GM19463 (cell line): ENCODE measurements at regions not wholly inside any gene's neighbourhood (a gene's known extent, or its start where the extent isn't known, plus 50 kb on each side); places are given as distances from the start of the nearest gene placed in this dataset.
A peak's percentile ranks its signal among the peaks of the same experiment; 100 is the strongest.

Experiments used
- ATAC-seq: cut with Tn5 transposase; IDR thresholded peaks from one replicate; pipeline ENCODE4 v1.9.1; 2021; ENCODE audit warnings: mild to moderate bottlenecking, moderate library complexity; ENCODE audit not compliant: unreplicated experiment

DNA sequence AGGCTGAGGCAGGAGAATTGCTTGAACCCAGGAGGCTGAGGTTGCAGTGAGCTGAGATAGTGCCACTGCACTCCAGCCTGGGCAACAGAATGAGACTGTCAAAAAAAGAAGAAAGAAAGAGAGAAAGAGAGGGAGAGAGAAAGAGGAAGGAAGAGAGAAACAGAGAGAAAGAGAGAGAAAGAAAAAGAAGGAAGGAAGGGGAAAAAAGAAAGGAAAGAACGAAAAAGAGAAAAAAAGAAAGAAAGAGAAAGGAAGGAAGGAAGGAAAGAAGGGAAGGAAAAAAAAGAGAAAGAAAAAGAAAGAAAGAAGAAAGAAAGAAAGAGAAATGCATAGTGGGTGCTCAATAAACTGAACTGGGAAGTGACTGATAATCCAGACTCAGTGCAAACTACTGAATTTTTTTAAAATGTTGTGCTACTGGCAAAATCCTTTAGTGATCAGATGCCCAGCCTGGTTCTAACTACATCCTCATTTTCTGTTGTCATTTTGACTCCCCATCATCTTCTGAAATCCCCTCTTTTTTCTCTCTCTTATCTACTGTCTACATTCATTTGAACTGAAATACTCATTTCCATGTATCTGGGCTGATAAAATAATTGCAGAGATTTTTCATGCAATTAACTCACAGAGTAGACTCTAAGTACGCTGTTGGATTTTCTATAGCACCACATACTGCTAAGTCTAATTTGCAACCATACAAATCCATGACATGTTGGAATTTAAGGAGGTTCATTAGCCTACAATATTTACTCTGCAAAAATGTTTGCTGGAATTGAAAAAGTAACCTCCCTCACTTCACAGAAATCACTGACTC, 85.3 kb upstream of the HIVEP1 start:
- ATAC-seq: no peak

DNA sequence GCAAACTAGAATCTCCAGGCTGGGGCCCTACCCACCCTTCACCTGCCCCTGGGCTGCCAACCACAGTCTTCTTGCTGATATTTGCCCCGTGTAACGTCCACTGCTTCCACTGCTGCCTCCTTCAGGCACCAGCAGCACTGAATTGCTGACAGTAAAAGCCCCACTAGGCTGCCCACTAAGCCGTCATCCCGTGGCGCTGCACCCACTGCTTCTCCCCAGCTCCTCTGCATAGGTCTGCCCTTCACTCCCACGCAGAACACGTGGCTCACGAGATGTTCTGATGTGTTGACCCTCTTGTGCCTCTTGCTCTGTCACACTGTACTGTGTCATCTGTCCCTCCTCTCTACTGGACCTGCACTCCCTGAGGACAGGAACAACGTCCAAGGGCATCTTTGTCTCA, 86.3 kb upstream of the HIVEP1 start:
- no peak for ATAC-seq

GRCh38 chr6:11923621-11924020, 88.5 kb upstream of the HIVEP1 start:
- no peak for ATAC-seq

GRCh38 chr6:11922901-11923300, 89.2 kb upstream of the HIVEP1 start:
- ATAC-seq: no peak

- no peak for ATAC-seq
Measured at GRCh38 chr6:11921751-11922150, 90.4 kb upstream of the HIVEP1 start.

GRCh38 chr6:11921017-11921438, 91.1 kb upstream of the HIVEP1 start:
- no peak for ATAC-seq

DNA sequence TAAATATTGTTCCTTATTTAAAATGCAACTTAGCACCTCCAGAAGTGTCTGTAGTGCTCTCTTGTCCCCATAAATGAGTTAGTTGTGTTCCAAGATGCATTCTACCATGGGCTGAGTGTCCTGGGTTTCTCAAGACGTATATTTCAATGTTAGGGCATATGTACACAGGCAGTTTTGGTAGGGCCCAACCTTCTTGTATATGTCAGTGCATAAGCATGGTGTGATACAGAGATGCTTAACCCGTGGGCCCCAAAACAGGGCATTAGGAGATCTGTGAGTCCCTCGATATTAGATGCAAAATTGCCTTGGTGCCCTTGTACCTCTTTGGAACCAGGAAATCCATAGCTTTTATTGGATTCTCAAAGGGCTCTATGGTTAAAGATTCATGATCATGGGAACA, 91.5 kb upstream of the HIVEP1 start:
- no peak for ATAC-seq

DNA sequence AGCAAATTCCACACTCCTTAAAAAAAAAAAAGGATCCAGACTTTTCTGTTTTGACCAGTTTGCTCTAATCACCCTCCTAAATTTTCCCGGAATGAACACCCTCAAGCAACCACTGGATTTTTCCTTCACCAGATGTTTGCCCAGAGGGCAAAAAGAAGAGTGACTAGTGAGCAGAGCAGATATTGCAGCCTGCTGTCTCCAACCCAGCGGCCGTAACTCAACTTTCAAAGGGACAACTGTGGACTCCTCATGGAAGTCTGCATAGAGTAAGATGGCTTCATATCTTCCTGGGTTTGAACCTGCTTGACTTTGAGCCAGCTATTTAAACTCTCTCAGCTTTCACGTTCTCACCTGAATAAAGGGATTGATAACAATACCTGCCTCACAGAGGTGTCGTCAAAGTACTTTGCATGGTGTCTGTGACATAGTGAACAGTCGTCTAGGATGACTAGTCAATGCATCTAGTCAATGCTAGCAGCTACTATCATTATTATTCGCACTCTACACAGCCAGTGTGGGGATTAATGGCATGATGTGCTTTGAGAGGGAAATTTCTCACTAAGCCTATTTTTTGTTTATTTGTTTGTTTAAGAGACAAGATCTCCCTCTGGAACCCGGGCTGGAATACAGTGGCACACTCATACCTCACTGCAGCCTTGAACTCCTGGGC, 92.2 kb upstream of the HIVEP1 start:
- ATAC-seq: no peak

- no peak for ATAC-seq
Measured at GRCh38 chr6:11918739-11919605, 93.1 kb upstream of the HIVEP1 start.

GRCh38 chr6:11917951-11918738, 94.0 kb upstream of the HIVEP1 start:
- no peak for ATAC-seq

DNA sequence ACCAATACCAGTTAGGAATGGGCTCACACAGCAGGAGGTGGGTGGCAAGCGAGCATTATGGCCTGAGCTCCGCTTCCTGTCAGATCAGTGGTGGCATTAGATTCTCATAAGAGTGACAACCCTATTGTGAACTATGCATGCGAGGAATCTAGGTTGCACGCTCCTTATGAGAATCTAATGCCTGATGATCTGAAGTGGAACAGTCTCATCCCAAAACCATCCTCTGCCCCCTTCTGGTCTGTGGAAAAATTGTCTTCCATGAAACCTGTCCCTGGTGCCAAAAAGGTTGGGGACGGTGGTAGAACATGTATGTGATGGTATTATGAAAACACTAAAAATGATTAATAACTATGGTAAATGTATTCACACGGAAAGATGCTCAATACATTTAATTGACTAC, 99.7 kb upstream of the HIVEP1 start:
- ATAC-seq: no peak

DNA sequence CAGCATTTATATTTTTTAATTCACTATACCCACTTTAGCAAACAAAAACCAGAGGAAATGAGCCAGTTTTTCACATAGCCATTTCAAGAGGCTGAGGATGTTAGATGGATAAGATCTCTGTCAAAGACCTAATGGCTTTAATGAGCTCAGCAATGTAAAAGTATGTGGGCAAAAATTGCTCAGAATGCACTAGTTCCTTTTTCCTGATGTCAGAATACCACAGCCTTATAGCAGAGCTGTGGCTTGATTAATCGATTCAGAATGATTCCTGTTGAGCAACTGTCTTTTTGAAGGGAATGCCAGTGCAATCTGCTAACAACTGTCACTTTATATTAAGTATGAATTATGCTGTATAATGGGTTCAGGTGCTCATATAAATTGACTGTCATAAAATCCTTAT, 100.6 kb upstream of the HIVEP1 start:
- ATAC-seq: no peak

GRCh38 chr6:11909696-11910132, 102.4 kb upstream of the HIVEP1 start:
- no peak for ATAC-seq

GRCh38 chr6:11908436-11909105, 103.5 kb upstream of the HIVEP1 start:
- no peak for ATAC-seq

GRCh38 chr6:11903645-11904044, 108.5 kb upstream of the HIVEP1 start:
- ATAC-seq: no peak

DNA sequence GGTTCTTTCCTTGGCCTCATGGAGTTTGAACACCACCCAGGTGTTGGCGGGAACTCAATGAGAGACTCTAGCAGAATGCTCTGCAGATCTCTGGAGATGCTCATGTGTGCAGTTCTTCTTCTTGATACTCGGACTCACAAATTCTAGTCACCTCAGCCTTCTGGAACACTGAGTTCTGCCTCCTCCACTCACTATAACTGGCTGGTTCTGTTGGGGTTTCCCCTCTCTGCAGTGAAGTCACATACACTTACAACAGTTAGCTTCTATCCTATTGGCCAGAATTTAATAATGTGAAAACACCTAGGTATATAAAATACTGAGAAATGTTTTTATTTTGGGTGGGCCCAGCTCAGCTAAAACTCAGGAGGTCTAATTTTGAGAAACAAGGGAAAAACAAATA, 109.6 kb upstream of the HIVEP1 start:
- peak; percentile 62 for ATAC-seq

GRCh38 chr6:11900662-11901598, 111.2 kb upstream of the HIVEP1 start:
- ATAC-seq: no peak

DNA sequence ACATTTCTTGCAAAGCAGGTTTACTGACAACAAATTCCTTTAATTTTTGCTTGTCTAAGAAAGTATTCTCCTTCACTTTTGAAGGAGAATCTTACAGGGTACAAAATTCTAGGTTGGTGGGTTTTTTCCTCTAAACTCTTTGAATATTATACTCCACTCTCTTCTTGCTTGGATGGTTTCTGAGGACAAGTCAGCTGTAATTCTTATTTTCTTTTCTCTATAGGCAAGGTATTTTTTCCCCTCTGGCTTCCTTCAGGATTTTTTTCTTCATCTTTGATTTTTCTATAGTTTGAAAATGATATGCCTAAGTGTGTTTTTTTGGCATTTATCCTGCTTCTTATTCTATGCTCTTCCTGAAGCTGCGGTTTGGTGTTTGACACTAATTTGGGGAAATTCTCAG, 112.5 kb upstream of the HIVEP1 start:
- no peak for ATAC-seq

GRCh38 chr6:11894212-11894611, 115.6 kb upstream of the ADTRP start:
- ATAC-seq: no peak
